ENCODE measurements at regions not wholly inside any gene's neighbourhood (a gene's known extent, or its start where the extent isn't known, plus 50 kb on each side); places are given as distances from the start of the nearest gene placed in this dataset.
"Not testable (repeated sequence)": the region's sequence is repeated elsewhere in the genome, so short reads cannot be mapped to it uniquely, and the experiment has no call there.

- DNase-seq (ENCODE audit: low read depth), result no peak
These were observed 170.0 kb downstream of the SOD2 start for GRCh38 chr6:159522877-159523547.

- DNase-seq (ENCODE audit: low read depth), result no peak
These were observed 171.1 kb downstream of the SOD2 start for GRCh38 chr6:159521962-159522361.

GRCh38 chr6:159520002-159520401 is 173.0 kb downstream of the SOD2 start:
- DNase-seq (ENCODE audit: low read depth), result no peak

GRCh38 chr6:159515811-159516210 is 177.2 kb downstream of the SOD2 start:
- DNase-seq (ENCODE audit: low read depth), result not testable (repeated sequence)

GRCh38 chr6:159513914-159514313 is 179.1 kb downstream of the SOD2 start:
- no peak for DNase-seq (ENCODE audit: low read depth)

- DNase-seq (ENCODE audit: low read depth), result no peak
These were observed 179.8 kb downstream of the SOD2 start for GRCh38 chr6:159513074-159513720.

- DNase-seq (ENCODE audit: low read depth), result no peak
These were observed 180.5 kb downstream of the SOD2 start for GRCh38 chr6:159512571-159512970.

GRCh38 chr6:159512104-159512503 is 180.9 kb downstream of the SOD2 start:
- no peak for DNase-seq (ENCODE audit: low read depth)

GRCh38 chr6:159510141-159510540 is 182.9 kb downstream of the SOD2 start:
- no peak for DNase-seq (ENCODE audit: low read depth)

- no peak for DNase-seq (ENCODE audit: low read depth)
These were observed 184.1 kb downstream of the SOD2 start for GRCh38 chr6:159508931-159509330.

GRCh38 chr6:159506048-159506447 is 187.0 kb downstream of the SOD2 start:
- DNase-seq (ENCODE audit: low read depth), result no peak

- no peak for DNase-seq (ENCODE audit: low read depth)
These were observed 187.7 kb downstream of the SOD2 start for GRCh38 chr6:159505140-159505922.

- no peak for DNase-seq (ENCODE audit: low read depth)
These were observed 191.5 kb downstream of the SOD2 start for GRCh38 chr6:159501558-159501957.

GRCh38 chr6:159499034-159499433 is 194.0 kb downstream of the SOD2 start:
- no peak for DNase-seq (ENCODE audit: low read depth)

- DNase-seq (ENCODE audit: low read depth), result no peak
These were observed 198.5 kb downstream of the SOD2 start for GRCh38 chr6:159494586-159494972.

GRCh38 chr6:159493898-159494585 is 199.0 kb downstream of the SOD2 start:
- no peak for DNase-seq (ENCODE audit: low read depth)

GRCh38 chr6:159493231-159493897 is 199.7 kb downstream of the SOD2 start:
- DNase-seq (ENCODE audit: low read depth), result no peak

GRCh38 chr6:159490298-159490937 is 202.6 kb downstream of the SOD2 start:
- no peak for DNase-seq (ENCODE audit: low read depth)

GRCh38 chr6:159487636-159488035 is 205.4 kb downstream of the SOD2 start:
- DNase-seq (ENCODE audit: low read depth), result no peak

GRCh38 chr6:159483259-159483658 is 209.8 kb downstream of the SOD2 start:
- no peak for DNase-seq (ENCODE audit: low read depth)

GRCh38 chr6:159481897-159482296 is 211.1 kb downstream of the SOD2 start:
- no peak for DNase-seq (ENCODE audit: low read depth)
